Myocyte (in vitro differentiated cells): ENCODE measurements at regions not wholly inside any gene's neighbourhood (a gene's known extent, or its start where the extent isn't known, plus 50 kb on each side); places are given as distances from the start of the nearest gene placed in this dataset.
"Not testable (repeated sequence)": the region's sequence is repeated elsewhere in the genome, so short reads cannot be mapped to it uniquely, and the experiment has no call there.

ENCODE experiments used
- DNase-seq: peaks from one replicate; pipeline ENCODE4 v3.0.0-alpha.2; 2012; ENCODE audit warnings: low read depth

- no peak for DNase-seq
Observed at GRCh38 chr12:124675881-124676713, 108.7 kb upstream of the NCOR2 start.

- DNase-seq: no peak
Observed at GRCh38 chr12:124674937-124675336, 107.5 kb upstream of the NCOR2 start.

- no peak for DNase-seq
Observed at GRCh38 chr12:124673801-124674617, 106.6 kb upstream of the NCOR2 start.

GRCh38 chr12:124669271-124669721, 101.9 kb upstream of the NCOR2 start:
- not testable (repeated sequence) for DNase-seq

DNA sequence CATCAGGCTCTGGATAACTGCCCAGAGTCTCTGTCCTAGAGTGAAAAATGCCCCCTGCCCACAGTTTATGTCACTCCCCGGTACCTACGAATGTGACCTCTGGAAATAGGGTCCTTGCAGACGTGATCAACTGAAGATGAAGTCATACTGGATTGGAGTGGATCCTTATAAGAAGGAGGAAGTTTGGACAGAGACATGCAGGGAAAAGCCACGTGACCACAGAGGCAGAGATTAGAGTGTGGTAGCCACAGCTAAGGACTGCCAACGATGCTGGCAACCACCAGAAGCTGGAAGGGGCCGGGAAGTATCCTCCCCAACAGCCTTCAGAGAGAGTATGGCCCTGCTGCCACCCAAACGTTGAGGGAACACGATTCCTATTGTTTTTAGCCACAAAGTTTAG, 101.2 kb upstream of the NCOR2 start:
- peak; percentile 58 for DNase-seq

- DNase-seq: no peak
Observed at GRCh38 chr12:124667506-124668326, 100.3 kb upstream of the NCOR2 start.

- DNase-seq: no peak
Observed at GRCh38 chr12:124666722-124667259, 99.4 kb upstream of the NCOR2 start.

DNA sequence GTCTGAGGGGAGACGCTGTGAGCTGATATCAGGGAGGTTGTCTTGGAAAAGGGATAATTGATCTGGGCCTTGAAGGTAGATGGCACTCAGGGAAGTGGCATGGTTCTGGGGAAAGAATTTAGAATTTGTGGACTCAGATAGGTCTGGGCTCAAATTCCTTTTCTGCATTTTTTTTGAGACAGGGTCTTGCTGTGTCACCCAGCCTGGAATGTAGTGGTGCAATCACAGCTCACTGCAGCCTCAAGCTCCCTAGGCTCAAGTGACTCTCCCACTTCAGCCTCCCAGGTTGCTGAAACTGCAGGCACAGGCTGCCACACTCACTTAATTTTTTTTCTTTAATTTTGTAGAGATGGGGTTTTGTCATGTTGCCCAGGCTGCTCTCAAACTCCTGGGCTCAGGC, 98.1 kb upstream of the NCOR2 start:
- no peak for DNase-seq

DNA sequence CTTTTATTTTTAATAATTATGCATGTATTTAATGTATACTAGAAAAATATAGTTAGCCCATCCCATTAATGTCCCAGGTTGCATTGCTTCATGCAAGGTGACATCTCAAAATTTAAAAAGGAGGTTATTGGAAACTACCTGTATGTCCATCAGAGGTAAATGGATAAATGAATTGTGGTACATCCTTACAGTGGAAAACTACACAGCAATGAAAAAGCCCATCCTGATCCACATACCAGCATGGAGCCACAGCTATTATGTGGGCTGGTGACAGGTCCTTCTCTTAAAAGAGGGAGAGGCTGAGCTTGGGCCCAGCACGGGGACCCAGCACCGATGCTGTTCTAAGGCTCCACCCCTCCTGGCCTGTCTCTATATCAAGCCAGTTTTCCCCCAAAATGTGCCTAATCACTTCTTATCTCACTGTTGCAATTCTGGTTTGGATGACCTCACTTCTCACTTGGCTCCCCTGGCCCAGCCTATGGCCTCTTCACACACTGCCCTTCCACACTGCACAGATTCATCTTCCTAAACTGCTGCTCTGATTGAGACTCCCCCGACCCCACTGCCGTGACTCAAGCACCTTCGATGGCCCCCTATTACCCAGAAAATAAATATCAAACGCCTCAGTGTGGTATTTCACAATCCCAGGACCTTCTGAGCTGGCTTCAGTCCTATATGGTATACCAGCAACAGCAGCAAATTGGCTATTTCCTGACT, 97.1 kb upstream of the NCOR2 start:
- no peak for DNase-seq

DNA sequence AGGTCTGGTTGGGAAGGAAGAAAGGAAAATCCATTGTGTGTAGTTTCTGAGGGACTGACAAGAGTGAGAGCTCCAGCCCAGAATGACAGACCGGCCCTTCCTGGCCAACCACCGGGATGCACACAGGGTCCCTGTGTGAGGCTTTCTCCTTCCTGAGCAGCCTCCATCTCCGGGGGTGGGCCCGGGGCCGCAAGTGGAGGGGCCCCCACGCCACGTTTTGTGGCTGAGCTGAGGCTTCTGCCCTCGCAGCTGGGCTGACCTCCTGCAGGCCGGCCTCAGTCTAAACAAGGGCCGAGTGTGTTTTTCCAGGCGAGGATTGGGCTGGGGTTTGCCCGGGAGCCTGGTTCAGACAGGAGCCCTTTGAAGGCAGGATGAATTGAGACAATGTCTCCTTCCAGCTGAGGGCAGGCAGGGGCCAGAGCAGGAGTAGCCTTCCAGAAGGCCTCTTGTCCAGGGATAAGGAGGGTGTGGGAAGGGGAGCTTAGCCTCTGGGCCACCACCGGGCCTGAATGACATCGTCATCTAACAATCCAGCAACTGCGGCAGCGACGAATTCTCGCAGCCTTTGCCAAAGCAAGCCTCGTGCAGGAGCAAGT, 96.5 kb upstream of the NCOR2 start:
- DNase-seq: no peak

GRCh38 chr12:124663206-124663605, 95.8 kb upstream of the NCOR2 start:
- no peak for DNase-seq

DNA sequence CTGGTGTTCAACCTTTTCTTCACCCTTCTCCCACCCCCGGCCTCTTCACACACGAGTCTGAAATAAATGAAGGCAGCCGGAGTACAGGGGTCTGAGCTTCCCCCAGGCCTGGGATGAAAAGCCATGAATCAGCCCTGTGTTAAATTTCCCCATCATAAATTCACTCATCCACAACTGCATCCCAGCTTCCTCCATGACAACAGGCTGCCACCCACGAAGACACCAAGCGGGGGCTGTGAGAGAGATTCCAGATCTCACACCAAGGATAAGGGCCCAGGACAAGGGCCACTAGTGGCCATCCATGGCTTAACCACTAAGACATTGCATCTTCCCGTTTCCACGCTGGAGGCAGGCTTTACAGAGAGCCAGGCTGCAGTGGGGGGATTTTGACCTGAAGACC, 93.9 kb upstream of the NCOR2 start:
- no peak for DNase-seq

DNA sequence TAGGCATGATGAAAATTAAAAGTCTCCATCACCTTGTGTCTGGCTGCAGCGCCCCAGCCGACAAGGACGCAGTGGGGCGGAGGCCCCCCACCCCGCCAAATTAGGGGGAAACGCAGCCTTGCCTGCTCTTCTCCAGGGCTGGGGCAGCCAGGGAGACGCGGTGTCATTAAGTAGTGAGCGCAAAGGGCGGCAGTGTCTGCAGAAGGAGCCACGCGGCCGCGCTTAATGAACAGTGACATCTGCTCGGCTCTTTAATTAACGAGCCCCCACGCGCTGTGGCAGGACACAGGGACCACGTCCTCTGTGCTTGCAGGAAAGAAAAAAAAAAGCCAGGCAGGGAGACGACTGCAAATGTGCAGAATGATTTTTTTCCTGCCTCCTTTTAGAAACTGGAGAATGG, 93.4 kb upstream of the NCOR2 start:
- no peak for DNase-seq

DNA sequence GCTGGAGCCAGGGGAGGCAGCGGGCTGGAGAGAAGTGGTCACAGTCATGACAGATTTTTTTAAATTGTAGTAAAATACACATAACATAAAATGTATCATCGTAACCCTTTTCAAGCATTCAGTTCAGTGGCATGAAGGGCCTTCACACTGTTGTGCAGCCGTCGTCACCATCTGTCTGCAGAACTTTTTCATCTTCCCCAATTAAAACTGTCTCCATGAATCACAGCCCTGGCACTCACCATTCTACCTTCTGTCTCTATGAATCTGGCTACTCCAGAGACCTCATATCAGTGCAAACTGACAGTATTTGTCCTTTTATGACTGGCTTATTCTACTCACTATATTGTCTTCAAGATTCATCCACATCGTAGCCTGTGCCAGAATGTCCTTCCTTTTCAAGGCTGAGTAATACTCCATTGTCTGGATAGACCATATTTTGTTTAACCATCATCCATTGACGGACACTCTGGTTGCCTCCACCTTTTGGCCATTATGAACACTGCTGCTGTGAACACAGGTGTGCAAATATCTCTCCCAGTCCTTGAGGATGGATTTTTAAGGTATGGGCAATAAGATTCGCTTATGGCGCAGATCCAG, 91.5 kb upstream of the NCOR2 start:
- no peak for DNase-seq

DNA sequence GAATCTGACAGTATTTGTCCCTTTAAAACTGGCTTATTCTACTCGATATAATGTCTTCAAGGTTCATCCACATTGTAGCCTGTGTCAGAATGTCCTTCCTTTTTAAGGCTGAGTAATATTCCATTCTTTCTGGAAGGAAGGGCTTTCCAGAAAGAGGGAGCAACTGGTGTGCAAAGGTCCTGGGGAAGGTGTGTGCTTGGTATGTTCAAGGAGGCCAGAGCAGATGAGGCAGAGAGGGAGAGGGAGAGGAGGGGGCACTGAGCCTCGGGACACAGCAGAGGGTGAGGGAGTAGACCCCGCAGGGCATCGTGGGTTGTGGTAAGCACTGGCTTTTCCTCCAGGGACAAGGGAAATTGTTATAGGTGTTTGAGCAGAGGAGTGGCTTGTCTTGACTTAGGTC, 90.9 kb upstream of the NCOR2 start:
- DNase-seq: no peak

DNA sequence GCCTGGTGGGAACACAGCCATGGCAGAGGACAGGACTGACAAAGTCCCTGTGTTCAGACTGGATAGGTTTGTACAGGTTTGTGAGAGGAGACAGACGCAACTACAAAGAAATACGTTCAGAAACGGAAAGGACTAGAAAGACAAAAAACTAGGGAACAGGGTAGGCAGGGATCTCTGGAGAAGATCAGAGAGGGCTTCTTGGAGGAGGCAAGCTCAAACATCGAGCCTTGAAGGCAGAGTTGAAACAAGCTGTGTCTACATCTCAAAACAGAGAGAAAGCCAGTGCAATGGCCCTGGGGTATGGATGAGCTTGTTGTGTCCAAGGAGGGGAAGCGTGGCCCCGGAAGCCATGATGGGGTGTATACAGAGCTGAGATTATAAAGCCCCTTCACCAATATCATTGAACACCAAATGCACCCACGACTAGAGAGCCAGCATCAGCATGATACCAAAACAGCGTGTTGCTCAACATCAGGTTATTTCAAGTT, 89.6 kb upstream of the NCOR2 start:
- DNase-seq: no peak

DNA sequence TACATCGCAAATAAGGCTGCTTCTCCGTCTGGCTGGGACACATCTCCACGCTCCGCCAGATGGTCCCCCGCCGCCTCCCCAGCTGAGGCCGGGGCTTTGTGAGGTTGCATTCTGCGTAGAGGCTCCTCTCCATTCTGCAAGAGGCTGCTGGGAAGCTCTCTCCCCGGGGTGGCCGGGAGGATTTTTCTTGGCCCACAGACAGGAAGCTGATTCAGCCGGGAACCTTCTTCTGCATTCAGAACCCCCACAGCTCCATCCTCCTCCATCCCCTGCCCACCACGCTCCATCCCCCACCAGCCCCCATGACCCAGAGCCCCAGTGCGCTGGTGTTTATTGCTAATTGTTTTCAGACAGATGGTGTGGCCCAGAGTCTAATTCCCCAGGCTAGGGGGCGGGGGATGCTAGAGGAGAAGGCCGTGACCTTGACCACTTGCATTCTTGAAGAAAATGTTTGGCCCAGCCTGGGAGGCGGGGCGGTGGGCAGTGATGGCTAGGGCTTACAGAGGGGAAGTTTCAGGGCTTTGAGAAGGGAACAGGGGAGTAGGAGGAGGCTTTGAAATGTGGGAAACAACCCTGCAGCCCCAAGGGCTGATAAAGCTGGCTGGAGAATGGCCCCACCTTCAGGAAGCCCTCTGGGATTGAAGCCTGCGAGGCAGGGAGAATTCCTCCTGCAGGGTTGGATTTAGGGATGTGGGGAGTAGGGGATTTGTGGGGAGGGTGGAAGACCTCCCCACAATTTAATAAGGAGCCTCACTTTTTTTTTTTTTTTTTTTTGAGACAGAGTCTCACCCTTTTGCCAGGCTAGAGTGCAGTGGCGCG, 88.5 kb upstream of the NCOR2 start:
- peak; percentile 82 for DNase-seq

DNA sequence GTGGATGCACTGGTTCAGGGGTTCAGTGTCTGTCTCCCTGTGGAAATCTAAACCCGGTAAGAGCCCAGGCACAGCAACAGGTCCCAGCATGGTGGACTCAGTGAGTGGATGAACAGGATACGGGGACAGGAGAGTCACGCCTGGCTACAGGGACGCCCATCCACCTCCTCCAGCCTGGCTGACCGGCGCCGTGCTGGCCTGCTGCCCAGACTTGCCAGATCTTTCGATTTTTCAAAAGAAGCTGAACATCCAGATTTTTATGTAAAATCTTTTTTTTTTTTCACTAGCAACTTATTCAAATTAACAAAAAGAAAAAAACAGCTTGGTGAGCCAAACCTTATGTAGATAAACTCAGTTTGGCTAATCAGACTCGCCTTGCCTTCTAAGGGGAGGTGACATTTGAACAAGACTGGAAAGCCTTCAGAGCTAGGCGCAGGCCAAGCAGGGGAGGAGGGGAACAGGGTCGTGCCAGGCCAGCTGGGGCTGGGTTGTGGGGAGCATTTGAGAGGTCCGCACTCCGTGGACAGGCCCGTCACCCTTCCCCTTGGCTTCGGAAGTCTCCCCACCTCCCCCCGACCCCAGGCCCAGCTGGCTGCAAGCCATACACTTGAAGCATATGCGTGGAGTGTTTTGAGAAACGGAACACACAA, 87.8 kb upstream of the NCOR2 start:
- no peak for DNase-seq
